KMS-11 (cell line): ENCODE measurements at regions not wholly inside any gene's neighbourhood (a gene's known extent, or its start where the extent isn't known, plus 50 kb on each side); places are given as distances from the start of the nearest gene placed in this dataset.
A peak's percentile ranks its signal among the peaks of the same experiment; 100 is the strongest.

ENCODE experiments used
- H2AFZ ChIP-seq: fragments of 200-600 bp; sonication (generic); 2 replicates; pipeline ENCODE4 v1.6.1; 2016; ENCODE audit warnings: antibody characterized with exemption, mixed run types, low read depth
- H3K27ac ChIP-seq: fragments of 200-600 bp; sonication (generic); 2 replicates; pipeline ENCODE4 v1.6.1; 2016; ENCODE audit warnings: mild to moderate bottlenecking, mixed run types
- H3K27me3 ChIP-seq: fragments of 200-600 bp; sonication (generic); 2 replicates; pipeline ENCODE4 v1.6.1; 2017; ENCODE audit warnings: mild to moderate bottlenecking, low read depth, mixed run types, moderate library complexity; ENCODE audit not compliant: insufficient read depth
- H3K36me3 ChIP-seq: fragments of 200-600 bp; sonication (generic); 2 replicates; pipeline ENCODE4 v1.6.1; 2017; ENCODE audit warnings: mild to moderate bottlenecking, mixed run types; ENCODE audit not compliant: insufficient read depth
- H3K4me1 ChIP-seq: fragments of 200-600 bp; sonication (generic); 2 replicates; pipeline ENCODE4 v1.6.1; 2016; ENCODE audit warnings: mild to moderate bottlenecking, low read depth, mixed run types; ENCODE audit not compliant: poor library complexity, severe bottlenecking
- H3K4me2 ChIP-seq: fragments of 200-600 bp; sonication (generic); 2 replicates; pipeline ENCODE4 v1.7.0; 2016; ENCODE audit warnings: mild to moderate bottlenecking, mixed run types
- H3K4me3 ChIP-seq: fragments of 200-600 bp; sonication (generic); IDR thresholded peaks from 2 replicates; pipeline ENCODE4 v1.6.1; 2017; ENCODE audit warnings: low read depth, low read length, mixed read lengths; ENCODE audit not compliant: insufficient read depth
- H3K79me2 ChIP-seq: fragments of 200-600 bp; sonication (generic); 2 replicates; pipeline ENCODE4 v1.6.1; 2016; ENCODE audit warnings: low read depth, mixed run types; ENCODE audit not compliant: insufficient read depth
- H3K9ac ChIP-seq: fragments of 200-600 bp; sonication (generic); 2 replicates; pipeline ENCODE4 v1.6.1; 2016; ENCODE audit warnings: mild to moderate bottlenecking, mixed run types
- H4K20me1 ChIP-seq: fragments of 200-600 bp; sonication (generic); 2 replicates; pipeline ENCODE4 v1.6.1; 2016; ENCODE audit warnings: mild to moderate bottlenecking, mixed run types; ENCODE audit not compliant: insufficient read depth
- CTCF ChIP-seq: fragments of 200-600 bp; sonication (generic); conservative IDR thresholded peaks from 2 replicates; pipeline ENCODE4 v1.6.1; 2017; ENCODE audit warnings: low read depth, mild to moderate bottlenecking, antibody characterized with exemption, low read length, moderate library complexity, mixed read lengths

- no peak for TF ChIP-seq CTCF
- Histone ChIP-seq H4K20me1 (no peaks in the 10 kb centered on the region), H3K27ac (no peak overlapping the region), H3K4me2 (no peak overlapping the region), H3K79me2 (no peaks in the 10 kb centered on the region), H3K27me3 (no peaks in the 10 kb centered on the region), H3K4me1 (no peaks in the 10 kb centered on the region), H3K36me3 (no peaks in the 10 kb centered on the region), H3K4me3 (no peak overlapping the region), H3K9ac (no peak overlapping the region), H2AFZ (no peak overlapping the region)
Measured at GRCh38 chr4:94115687-94116086, 92.0 kb upstream of the SMARCAD1 start.

- Histone ChIP-seq H3K27ac (no peak overlapping the region), H3K79me2 (no peaks in the 10 kb centered on the region), H4K20me1 (no peaks in the 10 kb centered on the region), H2AFZ (no peak overlapping the region), H3K36me3 (no peaks in the 10 kb centered on the region), H3K4me1 (no peaks in the 10 kb centered on the region), H3K9ac (no peak overlapping the region), H3K27me3 (no peaks in the 10 kb centered on the region), H3K4me2 (no peak overlapping the region), H3K4me3 (no peak overlapping the region)
- TF ChIP-seq CTCF: no peak
Measured at GRCh38 chr4:94116842-94117241, 90.8 kb upstream of the SMARCAD1 start.

GRCh38 chr4:94126669-94127068 lies 81.0 kb upstream of the SMARCAD1 start:
- no peaks in the 10 kb centered on the region for H3K4me1 ChIP-seq
- H3K9ac ChIP-seq: no peak overlapping the region
- no peak overlapping the region for H2AFZ ChIP-seq
- TF ChIP-seq CTCF: peak; percentile 44; the same call in 1 of the 2 replicates
- H3K36me3 ChIP-seq: no peaks in the 10 kb centered on the region
- no peak overlapping the region for H3K4me3 ChIP-seq
- H4K20me1 ChIP-seq: no peaks in the 10 kb centered on the region
- H3K4me2 ChIP-seq: no peak overlapping the region
- H3K27ac ChIP-seq: no peak overlapping the region
- H3K27me3 ChIP-seq: no peaks in the 10 kb centered on the region
- no peaks in the 10 kb centered on the region for H3K79me2 ChIP-seq

- no peak overlapping the region for H3K27ac ChIP-seq
- H3K4me2 ChIP-seq: no peak overlapping the region
- H2AFZ ChIP-seq: no peak overlapping the region
- no peak overlapping the region for H3K4me3 ChIP-seq
- TF ChIP-seq CTCF: peak; percentile 85
- no peaks in the 10 kb centered on the region for H3K4me1 ChIP-seq
- no peaks in the 10 kb centered on the region for H3K79me2 ChIP-seq
- no peak overlapping the region for H3K9ac ChIP-seq
- H4K20me1 ChIP-seq: no peaks in the 10 kb centered on the region
- no peaks in the 10 kb centered on the region for H3K36me3 ChIP-seq
- H3K27me3 ChIP-seq: no peaks in the 10 kb centered on the region
Measured at GRCh38 chr4:94127707-94128328, 79.8 kb upstream of the SMARCAD1 start.
